ENCODE measurements at regions not wholly inside any gene's neighbourhood (a gene's known extent, or its start where the extent isn't known, plus 50 kb on each side); places are given as distances from the start of the nearest gene placed in this dataset.

GRCh38 chr3:59653405-59654122 is 603.7 kb upstream of the CFAP20DC start:
- no peak for DNase-seq (ENCODE audit: low spot score)

- DNase-seq (ENCODE audit: low spot score): no peak
Measured at GRCh38 chr3:59644479-59645402, 594.9 kb upstream of the CFAP20DC start.

- no peak for DNase-seq (ENCODE audit: low spot score)
Measured at GRCh38 chr3:59641169-59641899, 591.5 kb upstream of the CFAP20DC start.

GRCh38 chr3:59632760-59633573 is 583.1 kb upstream of the CFAP20DC start:
- no peak for DNase-seq (ENCODE audit: low spot score)

- no peak for DNase-seq (ENCODE audit: low spot score)
Measured at GRCh38 chr3:59631482-59631881, 581.7 kb upstream of the CFAP20DC start.

GRCh38 chr3:59621037-59621436 is 571.2 kb upstream of the CFAP20DC start:
- DNase-seq (ENCODE audit: low spot score): no peak

GRCh38 chr3:59620325-59620724 is 570.5 kb upstream of the CFAP20DC start:
- no peak for DNase-seq (ENCODE audit: low spot score)

- no peak for DNase-seq (ENCODE audit: low spot score)
Measured at GRCh38 chr3:59612444-59612715, 562.6 kb upstream of the CFAP20DC start.

- no peak for DNase-seq (ENCODE audit: low spot score)
Measured at GRCh38 chr3:59611649-59612443, 562.0 kb upstream of the CFAP20DC start.

GRCh38 chr3:59609657-59610348 is 560.0 kb upstream of the CFAP20DC start:
- DNase-seq (ENCODE audit: low spot score): no peak

- DNase-seq (ENCODE audit: low spot score): no peak
Measured at GRCh38 chr3:59608356-59608755, 558.5 kb upstream of the CFAP20DC start.

- no peak for DNase-seq (ENCODE audit: low spot score)
Measured at GRCh38 chr3:59607656-59608055, 557.8 kb upstream of the CFAP20DC start.

GRCh38 chr3:59606638-59607266 is 556.9 kb upstream of the CFAP20DC start:
- DNase-seq (ENCODE audit: low spot score): no peak

GRCh38 chr3:59605944-59606534 is 556.2 kb upstream of the CFAP20DC start:
- no peak for DNase-seq (ENCODE audit: low spot score)

GRCh38 chr3:59605318-59605717 is 555.5 kb upstream of the CFAP20DC start:
- no peak for DNase-seq (ENCODE audit: low spot score)

- DNase-seq (ENCODE audit: low spot score): no peak
Measured at GRCh38 chr3:59601486-59601885, 551.7 kb upstream of the CFAP20DC start.

- no peak for DNase-seq (ENCODE audit: low spot score)
Measured at GRCh38 chr3:59600631-59601030, 550.8 kb upstream of the CFAP20DC start.

- no peak for DNase-seq (ENCODE audit: low spot score)
Measured at GRCh38 chr3:59596741-59597140, 546.9 kb upstream of the CFAP20DC start.

- no peak for DNase-seq (ENCODE audit: low spot score)
Measured at GRCh38 chr3:59595830-59596229, 546.0 kb upstream of the CFAP20DC start.

GRCh38 chr3:59593380-59593779 is 543.6 kb upstream of the CFAP20DC start:
- DNase-seq (ENCODE audit: low spot score): no peak
